ENCODE measurements at regions not wholly inside any gene's neighbourhood (a gene's known extent, or its start where the extent isn't known, plus 50 kb on each side); places are given as distances from the start of the nearest gene placed in this dataset.

- H3K9ac ChIP-seq (ENCODE audit: low read length): no peak overlapping the region
- no peak overlapping the region for H3K27ac ChIP-seq (ENCODE audit: low read depth, low read length, poor library complexity, severe bottlenecking)
- no peaks in the 10 kb centered on the region for H3K79me2 ChIP-seq (ENCODE audit: insufficient read depth, low read length)
- H3K27me3 ChIP-seq (ENCODE audit: insufficient read depth, low read length): no peaks in the 10 kb centered on the region
- no peaks in the 10 kb centered on the region for H3K4me1 ChIP-seq (ENCODE audit: insufficient read depth, low read length, severe bottlenecking)
- H3K36me3 ChIP-seq (ENCODE audit: insufficient read depth, low read length): no peaks in the 10 kb centered on the region
- no peaks in the 10 kb centered on the region for H3F3A ChIP-seq (ENCODE audit: insufficient read depth, low read length)
- no peaks in the 10 kb centered on the region for H3K9me2 ChIP-seq (ENCODE audit: low read depth, low read length)
- TF ChIP-seq, protein P1, sequence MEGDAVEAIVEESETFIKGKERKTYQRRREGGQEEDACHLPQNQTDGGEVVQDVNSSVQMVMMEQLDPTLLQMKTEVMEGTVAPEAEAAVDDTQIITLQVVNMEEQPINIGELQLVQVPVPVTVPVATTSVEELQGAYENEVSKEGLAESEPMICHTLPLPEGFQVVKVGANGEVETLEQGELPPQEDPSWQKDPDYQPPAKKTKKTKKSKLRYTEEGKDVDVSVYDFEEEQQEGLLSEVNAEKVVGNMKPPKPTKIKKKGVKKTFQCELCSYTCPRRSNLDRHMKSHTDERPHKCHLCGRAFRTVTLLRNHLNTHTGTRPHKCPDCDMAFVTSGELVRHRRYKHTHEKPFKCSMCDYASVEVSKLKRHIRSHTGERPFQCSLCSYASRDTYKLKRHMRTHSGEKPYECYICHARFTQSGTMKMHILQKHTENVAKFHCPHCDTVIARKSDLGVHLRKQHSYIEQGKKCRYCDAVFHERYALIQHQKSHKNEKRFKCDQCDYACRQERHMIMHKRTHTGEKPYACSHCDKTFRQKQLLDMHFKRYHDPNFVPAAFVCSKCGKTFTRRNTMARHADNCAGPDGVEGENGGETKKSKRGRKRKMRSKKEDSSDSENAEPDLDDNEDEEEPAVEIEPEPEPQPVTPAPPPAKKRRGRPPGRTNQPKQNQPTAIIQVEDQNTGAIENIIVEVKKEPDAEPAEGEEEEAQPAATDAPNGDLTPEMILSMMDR (IDR thresholded peaks at IDR 0.05; ENCODE audit: low read length): no peak
- TF ChIP-seq EZH2 (IDR thresholded peaks at IDR 0.05; ENCODE audit: borderline replicate concordance, low read length): no peak
- no peaks in the 10 kb centered on the region for H3K9me3 ChIP-seq (ENCODE audit: low read length)
- H3K4me3 ChIP-seq (ENCODE audit: low read depth, low read length, poor library complexity, severe bottlenecking): no peak overlapping the region
- no peak overlapping the region for H2AFZ ChIP-seq (ENCODE audit: low read length)
- no peak overlapping the region for H3K4me2 ChIP-seq (ENCODE audit: low read length)
- no peaks in the 10 kb centered on the region for H4K20me1 ChIP-seq (ENCODE audit: insufficient read depth, low read length)
These were observed 491.5 kb downstream of the NYAP2 start for GRCh38 chr2:225891013-225891412.

GRCh38 chr2:225889452-225889851 is 489.9 kb downstream of the NYAP2 start:
- Histone ChIP-seq H3K9me3 (ENCODE audit: low read length) (no peaks in the 10 kb centered on the region), H3F3A (ENCODE audit: insufficient read depth, low read length) (no peaks in the 10 kb centered on the region), H4K20me1 (ENCODE audit: insufficient read depth, low read length) (no peaks in the 10 kb centered on the region), H3K4me1 (ENCODE audit: insufficient read depth, low read length, severe bottlenecking) (no peaks in the 10 kb centered on the region), H3K4me2 (ENCODE audit: low read length) (no peak overlapping the region), H3K4me3 (ENCODE audit: low read depth, low read length, poor library complexity, severe bottlenecking) (no peak overlapping the region), H3K79me2 (ENCODE audit: insufficient read depth, low read length) (no peaks in the 10 kb centered on the region), H3K27me3 (ENCODE audit: insufficient read depth, low read length) (no peaks in the 10 kb centered on the region), H3K27ac (ENCODE audit: low read depth, low read length, poor library complexity, severe bottlenecking) (no peak overlapping the region), H3K9me2 (ENCODE audit: low read depth, low read length) (no peaks in the 10 kb centered on the region), H3K36me3 (ENCODE audit: insufficient read depth, low read length) (no peaks in the 10 kb centered on the region), H2AFZ (ENCODE audit: low read length) (no peak overlapping the region), H3K9ac (ENCODE audit: low read length) (no peak overlapping the region)
- TF ChIP-seq EZH2 (IDR thresholded peaks at IDR 0.05; ENCODE audit: borderline replicate concordance, low read length): no peak
- TF ChIP-seq, protein P1 (IDR thresholded peaks at IDR 0.05; ENCODE audit: low read length): peak; percentile 65; the same call in 1 of the 2 replicates

- H3K4me2 ChIP-seq (ENCODE audit: low read length): no peak overlapping the region
- no peaks in the 10 kb centered on the region for H3K9me3 ChIP-seq (ENCODE audit: low read length)
- TF ChIP-seq EZH2 (IDR thresholded peaks at IDR 0.05; ENCODE audit: borderline replicate concordance, low read length): no peak
- TF ChIP-seq, protein P1 (IDR thresholded peaks at IDR 0.05; ENCODE audit: low read length): no peak
- H3K36me3 ChIP-seq (ENCODE audit: insufficient read depth, low read length): no peaks in the 10 kb centered on the region
- no peak overlapping the region for H3K27ac ChIP-seq (ENCODE audit: low read depth, low read length, poor library complexity, severe bottlenecking)
- no peaks in the 10 kb centered on the region for H3F3A ChIP-seq (ENCODE audit: insufficient read depth, low read length)
- H3K4me1 ChIP-seq (ENCODE audit: insufficient read depth, low read length, severe bottlenecking): no peaks in the 10 kb centered on the region
- no peaks in the 10 kb centered on the region for H3K9me2 ChIP-seq (ENCODE audit: low read depth, low read length)
- no peaks in the 10 kb centered on the region for H3K79me2 ChIP-seq (ENCODE audit: insufficient read depth, low read length)
- H3K9ac ChIP-seq (ENCODE audit: low read length): no peak overlapping the region
- H3K4me3 ChIP-seq (ENCODE audit: low read depth, low read length, poor library complexity, severe bottlenecking): no peak overlapping the region
- no peaks in the 10 kb centered on the region for H3K27me3 ChIP-seq (ENCODE audit: insufficient read depth, low read length)
- no peaks in the 10 kb centered on the region for H4K20me1 ChIP-seq (ENCODE audit: insufficient read depth, low read length)
- H2AFZ ChIP-seq (ENCODE audit: low read length): no peak overlapping the region
These were observed 467.6 kb downstream of the NYAP2 start for GRCh38 chr2:225867071-225867470.

All from OCI-LY1 (cell line).